WTC11 (cell line): ENCODE measurements at regions not wholly inside any gene's neighbourhood (a gene's known extent, or its start where the extent isn't known, plus 50 kb on each side); places are given as distances from the start of the nearest gene placed in this dataset.

Source experiments
- CBFB ChIP-seq: sonication (generic); formaldehyde crosslinking; IDR thresholded peaks from 2 replicates; pipeline ENCODE4 v1.8.1; 2022; ENCODE audit warnings: mild to moderate bottlenecking, low read depth, missing genetic modification reagents
- CTCF ChIP-seq: fragments of 200-600 bp; IDR thresholded peaks from 2 replicates; pipeline ENCODE4 v1.8.0; 2022; ENCODE audit warnings: antibody characterized with exemption
- IRF2 ChIP-seq: sonication (generic); formaldehyde crosslinking; IDR thresholded peaks from 2 replicates; pipeline ENCODE4 v1.8.0; 2022; ENCODE audit warnings: low read depth, missing genetic modification reagents, borderline replicate concordance
- NR3C1 ChIP-seq: sonication (generic); formaldehyde crosslinking; conservative IDR thresholded peaks from 2 replicates; pipeline ENCODE4 v1.8.1; 2023; ENCODE audit warnings: low read depth, mild to moderate bottlenecking, missing genetic modification reagents
- ZNF263 ChIP-seq: sonication (generic); formaldehyde crosslinking; IDR thresholded peaks from 2 replicates; pipeline ENCODE4 v1.8.1; 2022; ENCODE audit warnings: low read depth, mild to moderate bottlenecking, moderate library complexity, missing genetic modification reagents
- TF ChIP-seq, protein P1 (sequence below): sonication (generic); formaldehyde crosslinking; IDR thresholded peaks from 2 replicates; pipeline ENCODE4 v1.8.1; 2023; ENCODE audit warnings: mild to moderate bottlenecking, moderate library complexity, missing genetic modification reagents

DNA sequence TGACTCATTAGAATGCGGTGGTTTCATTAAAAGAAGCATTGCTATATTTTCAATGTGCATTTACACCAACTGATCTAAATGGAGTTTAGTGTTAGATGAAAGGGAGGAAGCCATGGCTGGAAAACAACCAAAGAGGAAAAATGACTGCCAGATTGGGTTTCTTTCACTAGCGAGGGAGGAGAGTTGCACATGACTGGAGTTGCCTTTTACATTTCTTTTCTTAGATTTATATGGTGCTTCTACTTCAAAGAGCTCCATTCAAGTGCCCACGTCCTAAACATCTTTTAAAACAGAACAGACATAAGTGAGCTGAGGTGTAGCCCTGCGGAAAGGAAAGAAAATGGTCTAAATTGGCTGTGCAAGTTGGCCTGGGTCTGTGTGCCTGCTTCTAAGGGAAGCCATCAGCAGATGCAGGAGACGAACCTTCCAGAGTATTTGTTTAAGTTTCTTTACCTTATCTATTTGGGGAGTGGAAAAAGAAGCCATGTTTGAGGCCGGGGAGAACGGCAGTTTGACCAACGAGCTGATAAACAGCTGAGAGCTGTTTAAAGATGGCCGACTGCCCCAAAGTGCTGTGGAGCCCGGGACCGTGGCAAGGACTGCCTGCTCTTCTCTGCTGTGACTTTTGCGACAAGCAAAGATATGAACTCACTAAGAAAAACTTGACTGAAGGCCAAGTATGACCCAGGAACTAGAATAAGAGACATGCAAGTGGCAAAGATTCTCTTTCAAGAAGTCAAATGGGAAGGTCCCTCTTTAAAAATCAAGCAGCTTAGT lies 327.0 kb downstream of the ZNF516 start:
- TF ChIP-seq, protein P1, sequence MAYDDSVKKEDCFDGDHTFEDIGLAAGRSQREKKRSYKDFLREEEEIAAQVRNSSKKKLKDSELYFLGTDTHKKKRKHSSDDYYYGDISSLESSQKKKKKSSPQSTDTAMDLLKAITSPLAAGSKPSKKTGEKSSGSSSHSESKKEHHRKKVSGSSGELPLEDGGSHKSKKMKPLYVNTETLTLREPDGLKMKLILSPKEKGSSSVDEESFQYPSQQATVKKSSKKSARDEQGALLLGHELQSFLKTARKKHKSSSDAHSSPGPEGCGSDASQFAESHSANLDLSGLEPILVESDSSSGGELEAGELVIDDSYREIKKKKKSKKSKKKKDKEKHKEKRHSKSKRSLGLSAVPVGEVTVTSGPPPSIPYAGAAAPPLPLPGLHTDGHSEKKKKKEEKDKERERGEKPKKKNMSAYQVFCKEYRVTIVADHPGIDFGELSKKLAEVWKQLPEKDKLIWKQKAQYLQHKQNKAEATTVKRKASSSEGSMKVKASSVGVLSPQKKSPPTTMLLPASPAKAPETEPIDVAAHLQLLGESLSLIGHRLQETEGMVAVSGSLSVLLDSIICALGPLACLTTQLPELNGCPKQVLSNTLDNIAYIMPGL: no peak
- TF ChIP-seq NR3C1 (CRISPR knock-in tag): no peak
- no peak for TF ChIP-seq CBFB (CRISPR knock-in tag)
- no peak for TF ChIP-seq CTCF
- no peak for TF ChIP-seq IRF2 (CRISPR knock-in tag)
- TF ChIP-seq ZNF263: no peak
